OCI-LY1 (cell line): ENCODE measurements at regions not wholly inside any gene's neighbourhood (a gene's known extent, or its start where the extent isn't known, plus 50 kb on each side); places are given as distances from the start of the nearest gene placed in this dataset.

Experiments
- CTCF ChIP-seq: fragments of 200-600 bp; sonication (generic), shearing (Covaris generic); IDR thresholded peaks from 2 replicates; pipeline ENCODE4 v1.5.1; 2017; ENCODE audit warnings: mild to moderate bottlenecking, antibody characterized with exemption, low read length, moderate library complexity, mixed read lengths
- EZH2 ChIP-seq: fragments of 200-600 bp; sonication (generic), shearing (Covaris generic); IDR thresholded peaks from 2 replicates; pipeline ENCODE4 v1.8.0; 2017; ENCODE audit warnings: borderline replicate concordance, mixed run types, mild to moderate bottlenecking, antibody characterized with exemption, low read length, moderate library complexity, mixed read lengths

- TF ChIP-seq CTCF = no peak
- no peak for TF ChIP-seq EZH2
Observed at GRCh38 chr14:97337267-97337666, 540.1 kb downstream of the VRK1 start.
